ENCODE measurements at regions not wholly inside any gene's neighbourhood (a gene's known extent, or its start where the extent isn't known, plus 50 kb on each side); places are given as distances from the start of the nearest gene placed in this dataset.

DNA sequence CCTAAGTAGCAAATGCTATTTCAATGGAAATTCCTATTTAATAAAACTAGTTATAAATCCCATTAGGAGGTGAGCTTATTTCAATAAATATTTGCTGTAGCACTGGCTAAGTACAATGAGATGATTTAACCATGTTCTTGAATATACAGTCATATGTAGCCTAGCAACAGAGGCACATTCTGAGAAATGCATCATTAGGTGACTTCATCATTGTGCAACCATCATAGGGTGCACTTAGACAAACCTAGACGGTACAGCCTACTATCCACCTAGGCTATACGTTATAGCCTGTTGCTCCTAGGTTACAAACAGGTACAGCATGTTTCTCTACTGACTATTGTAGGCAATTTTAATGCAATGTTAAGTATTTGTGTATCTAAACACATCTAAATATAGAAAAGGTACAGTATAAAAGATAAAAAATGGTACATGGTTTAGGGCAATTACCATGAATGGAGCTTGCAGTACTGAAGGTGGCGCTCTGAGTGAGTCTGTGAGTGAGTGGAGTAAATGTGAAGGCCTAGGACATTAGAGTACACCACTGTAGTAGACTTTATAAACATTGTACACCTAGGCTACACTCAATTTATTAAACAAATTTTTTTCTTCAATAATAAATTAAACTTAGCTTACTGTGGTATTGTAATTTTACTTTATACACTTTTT is 350.1 kb downstream of the CASP12 start:
- H3K4me3 ChIP-seq: no peak overlapping the region
- no peaks in the 10 kb centered on the region for H3K9me3 ChIP-seq
- H3K4me1 ChIP-seq: no peaks in the 10 kb centered on the region
- H3K27ac ChIP-seq: no peak overlapping the region
- H3K36me3 ChIP-seq: no peaks in the 10 kb centered on the region
- ATAC-seq (no peak), DNase-seq (no peak)
- no peaks in the 10 kb centered on the region for H3K27me3 ChIP-seq
- intact Hi-C loops (cut with DNase I; ENCODE audit: low total_unique reads) (no loop called here), in situ Hi-C loops (cut with MboI; ENCODE audit: low sequenced_read_pairs in 4 of 4) (no loop called here)
- TF ChIP-seq, protein P1, sequence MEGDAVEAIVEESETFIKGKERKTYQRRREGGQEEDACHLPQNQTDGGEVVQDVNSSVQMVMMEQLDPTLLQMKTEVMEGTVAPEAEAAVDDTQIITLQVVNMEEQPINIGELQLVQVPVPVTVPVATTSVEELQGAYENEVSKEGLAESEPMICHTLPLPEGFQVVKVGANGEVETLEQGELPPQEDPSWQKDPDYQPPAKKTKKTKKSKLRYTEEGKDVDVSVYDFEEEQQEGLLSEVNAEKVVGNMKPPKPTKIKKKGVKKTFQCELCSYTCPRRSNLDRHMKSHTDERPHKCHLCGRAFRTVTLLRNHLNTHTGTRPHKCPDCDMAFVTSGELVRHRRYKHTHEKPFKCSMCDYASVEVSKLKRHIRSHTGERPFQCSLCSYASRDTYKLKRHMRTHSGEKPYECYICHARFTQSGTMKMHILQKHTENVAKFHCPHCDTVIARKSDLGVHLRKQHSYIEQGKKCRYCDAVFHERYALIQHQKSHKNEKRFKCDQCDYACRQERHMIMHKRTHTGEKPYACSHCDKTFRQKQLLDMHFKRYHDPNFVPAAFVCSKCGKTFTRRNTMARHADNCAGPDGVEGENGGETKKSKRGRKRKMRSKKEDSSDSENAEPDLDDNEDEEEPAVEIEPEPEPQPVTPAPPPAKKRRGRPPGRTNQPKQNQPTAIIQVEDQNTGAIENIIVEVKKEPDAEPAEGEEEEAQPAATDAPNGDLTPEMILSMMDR (IDR thresholded peaks at IDR 0.05 in 4 of 5, conservative IDR thresholded peaks at IDR 0.05 in 1 of 5): no peak
- TF ChIP-seq POLR2A (IDR thresholded peaks at IDR 0.05): no peak

DNA sequence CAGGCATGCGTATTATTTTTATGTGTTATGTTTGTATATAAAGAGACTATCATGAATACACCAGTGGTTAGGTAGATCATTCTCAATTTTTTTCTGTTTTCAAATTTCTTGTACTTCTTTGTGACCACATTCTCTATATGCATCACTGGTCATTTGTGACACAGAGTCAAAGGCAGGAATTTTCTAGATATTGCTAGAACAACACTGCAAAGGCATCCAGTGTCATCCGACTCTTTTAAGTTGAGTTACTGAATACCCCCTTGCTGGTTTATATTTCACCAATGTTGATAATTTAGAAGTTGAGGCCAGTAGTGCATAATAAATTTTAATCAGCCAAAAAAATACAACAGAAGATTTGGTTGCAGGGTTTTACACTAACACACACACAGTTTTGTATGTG is 351.8 kb downstream of the CASP12 start:
- Histone ChIP-seq H3K4me3 (no peak overlapping the region), H3K27me3 (no peaks in the 10 kb centered on the region), H3K36me3 (no peaks in the 10 kb centered on the region), H3K4me1 (no peaks in the 10 kb centered on the region), H3K9me3 (no peaks in the 10 kb centered on the region), H3K27ac (no peak overlapping the region)
- intact Hi-C loops (cut with DNase I; ENCODE audit: low total_unique reads) (no loop called here), in situ Hi-C loops (cut with MboI; ENCODE audit: low sequenced_read_pairs in 4 of 4) (no loop called here)
- DNase-seq (no peak), ATAC-seq (no peak)
- TF ChIP-seq, protein P1 (IDR thresholded peaks at IDR 0.05 in 4 of 5, conservative IDR thresholded peaks at IDR 0.05 in 1 of 5): no peak
- TF ChIP-seq POLR2A (IDR thresholded peaks at IDR 0.05): no peak

GRCh38 chr11:104541701-104542100 is 356.6 kb downstream of the CASP12 start:
- ATAC-seq: no peak
- Histone ChIP-seq H3K4me1 (no peaks in the 10 kb centered on the region), H3K4me3 (no peak overlapping the region), H3K9me3 (no peaks in the 10 kb centered on the region), H3K36me3 (no peaks in the 10 kb centered on the region), H3K27me3 (no peaks in the 10 kb centered on the region), H3K27ac (no peak overlapping the region)
- intact Hi-C loops (cut with DNase I; ENCODE audit: low total_unique reads): no loop called here
- TF ChIP-seq POLR2A (IDR thresholded peaks at IDR 0.05): no peak
- TF ChIP-seq, protein P1 (IDR thresholded peaks at IDR 0.05 in 4 of 5, conservative IDR thresholded peaks at IDR 0.05 in 1 of 5): no peak
- DNase-seq: no peak
- in situ Hi-C loops (cut with MboI; ENCODE audit: low sequenced_read_pairs in 4 of 4): no loop called here

GRCh38 chr11:104538313-104538712 is 359.9 kb downstream of the CASP12 start:
- H3K4me3 ChIP-seq: no peak overlapping the region
- intact Hi-C loops (cut with DNase I; ENCODE audit: low total_unique reads) (no loop called here), in situ Hi-C loops (cut with MboI; ENCODE audit: low sequenced_read_pairs in 4 of 4) (no loop called here)
- no peak overlapping the region for H3K27ac ChIP-seq
- H3K4me1 ChIP-seq: no peaks in the 10 kb centered on the region
- H3K27me3 ChIP-seq: no peaks in the 10 kb centered on the region
- DNase-seq: no peak
- H3K36me3 ChIP-seq: no peaks in the 10 kb centered on the region
- TF ChIP-seq POLR2A (IDR thresholded peaks at IDR 0.05): no peak
- TF ChIP-seq, protein P1 (IDR thresholded peaks at IDR 0.05 in 4 of 5, conservative IDR thresholded peaks at IDR 0.05 in 1 of 5): no peak
- no peaks in the 10 kb centered on the region for H3K9me3 ChIP-seq
- no peak for ATAC-seq

DNA sequence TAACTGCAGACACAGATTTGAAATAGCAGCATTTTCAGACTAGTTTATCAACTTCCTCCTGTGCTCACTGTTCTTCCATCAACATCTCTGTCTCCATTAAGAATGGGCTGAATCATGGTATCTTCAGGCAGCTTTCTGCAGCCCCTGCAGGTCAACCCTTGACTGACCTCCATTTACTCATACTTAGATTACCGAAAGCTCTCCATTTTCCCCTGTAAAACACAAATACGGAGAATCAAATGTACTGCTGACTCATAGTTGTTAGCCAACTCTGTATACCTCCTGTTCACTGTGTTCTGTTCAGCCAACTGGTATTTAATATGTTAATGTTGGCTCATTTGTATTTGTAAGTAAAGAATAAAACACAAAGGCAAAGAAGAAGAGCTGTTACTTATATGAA is 364.0 kb downstream of the CASP12 start:
- Histone ChIP-seq H3K4me3 (no peak overlapping the region), H3K9me3 (no peaks in the 10 kb centered on the region), H3K27ac (no peak overlapping the region), H3K4me1 (peaks cover 0 to 8% of the 10 kb centered on the region in 2 donors), H3K36me3 (no peaks in the 10 kb centered on the region), H3K27me3 (no peaks in the 10 kb centered on the region)
- no peak for TF ChIP-seq POLR2A (IDR thresholded peaks at IDR 0.05)
- TF ChIP-seq, protein P1 (IDR thresholded peaks at IDR 0.05 in 4 of 5, conservative IDR thresholded peaks at IDR 0.05 in 1 of 5): no peak
- DNase-seq (no peak), ATAC-seq (no peak)
- in situ Hi-C loops (cut with MboI; ENCODE audit: low sequenced_read_pairs in 4 of 4) (no loop called here), intact Hi-C loops (cut with DNase I; ENCODE audit: low total_unique reads) (no loop called here)
